Upper lobe of left lung (tissue), 4 donors: ENCODE measurements at regions not wholly inside any gene's neighbourhood (a gene's known extent, or its start where the extent isn't known, plus 50 kb on each side); places are given as distances from the start of the nearest gene placed in this dataset.
"Not testable (repeated sequence)": the region's sequence is repeated elsewhere in the genome, so short reads cannot be mapped to it uniquely, and the experiment has no call there.

Source experiments
- EP300 ChIP-seq, 4 donors: sonication (generic); formaldehyde crosslinking; IDR thresholded peaks; one replicate each; pipeline ENCODE4 v1.5.1; 2017; ENCODE audit warnings: antibody characterized with exemption in 4 of 4, control low read depth in 2 of 4
- POLR2A ChIP-seq, 4 donors: fragments of 450-650 bp; IDR thresholded peaks; one replicate each; pipeline ENCODE4 v1.5.1; 2016 to 2017; ENCODE audit warnings: antibody characterized with exemption in 4 of 4, mild to moderate bottlenecking in 2 of 4
- POLR2AphosphoS5 ChIP-seq, 2 donors: sonication (generic); formaldehyde crosslinking; IDR thresholded peaks; one replicate each; pipeline ENCODE4 v1.5.1; 2017; ENCODE audit warnings: antibody characterized with exemption in 2 of 2
- TF ChIP-seq, protein P1 (sequence below), 6 experiments: fragments of 450-650 bp in 4 of 6; fragments of 200-600 bp in 2 of 6; sonication (generic) in 2 of 6; IDR thresholded peaks; one replicate each; pipeline ENCODE4 v1.5.1; 2016 to 2019; ENCODE audit warnings: antibody characterized with exemption in 6 of 6

DNA sequence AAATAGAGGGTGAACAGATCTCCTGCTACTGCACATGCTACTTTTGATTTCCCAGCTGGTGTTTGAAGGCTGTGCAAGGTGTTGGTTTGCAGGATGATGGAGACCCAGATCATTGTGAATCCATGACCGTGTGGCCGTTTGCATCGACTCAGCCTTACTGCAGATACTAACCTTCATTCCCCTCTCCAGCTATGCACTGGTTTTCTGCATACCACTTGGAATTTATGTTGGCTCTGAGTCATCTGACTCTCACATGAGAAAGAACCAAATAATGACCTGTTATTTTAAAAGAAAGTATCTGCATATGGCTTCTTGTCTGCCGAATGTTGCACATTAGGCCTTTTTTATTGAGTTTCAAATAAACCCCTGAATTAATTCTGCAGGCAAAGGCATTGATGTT lies 144.9 kb upstream of the PRKX start:
- TF ChIP-seq, protein P1, sequence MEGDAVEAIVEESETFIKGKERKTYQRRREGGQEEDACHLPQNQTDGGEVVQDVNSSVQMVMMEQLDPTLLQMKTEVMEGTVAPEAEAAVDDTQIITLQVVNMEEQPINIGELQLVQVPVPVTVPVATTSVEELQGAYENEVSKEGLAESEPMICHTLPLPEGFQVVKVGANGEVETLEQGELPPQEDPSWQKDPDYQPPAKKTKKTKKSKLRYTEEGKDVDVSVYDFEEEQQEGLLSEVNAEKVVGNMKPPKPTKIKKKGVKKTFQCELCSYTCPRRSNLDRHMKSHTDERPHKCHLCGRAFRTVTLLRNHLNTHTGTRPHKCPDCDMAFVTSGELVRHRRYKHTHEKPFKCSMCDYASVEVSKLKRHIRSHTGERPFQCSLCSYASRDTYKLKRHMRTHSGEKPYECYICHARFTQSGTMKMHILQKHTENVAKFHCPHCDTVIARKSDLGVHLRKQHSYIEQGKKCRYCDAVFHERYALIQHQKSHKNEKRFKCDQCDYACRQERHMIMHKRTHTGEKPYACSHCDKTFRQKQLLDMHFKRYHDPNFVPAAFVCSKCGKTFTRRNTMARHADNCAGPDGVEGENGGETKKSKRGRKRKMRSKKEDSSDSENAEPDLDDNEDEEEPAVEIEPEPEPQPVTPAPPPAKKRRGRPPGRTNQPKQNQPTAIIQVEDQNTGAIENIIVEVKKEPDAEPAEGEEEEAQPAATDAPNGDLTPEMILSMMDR (IDR thresholded peaks at IDR 0.05): not testable (repeated sequence)
- TF ChIP-seq EP300, POLR2A, POLR2AphosphoS5 (IDR thresholded peaks at IDR 0.05): not testable (repeated sequence)
